ENCODE measurements at regions not wholly inside any gene's neighbourhood (a gene's known extent, or its start where the extent isn't known, plus 50 kb on each side); places are given as distances from the start of the nearest gene placed in this dataset.

DNA sequence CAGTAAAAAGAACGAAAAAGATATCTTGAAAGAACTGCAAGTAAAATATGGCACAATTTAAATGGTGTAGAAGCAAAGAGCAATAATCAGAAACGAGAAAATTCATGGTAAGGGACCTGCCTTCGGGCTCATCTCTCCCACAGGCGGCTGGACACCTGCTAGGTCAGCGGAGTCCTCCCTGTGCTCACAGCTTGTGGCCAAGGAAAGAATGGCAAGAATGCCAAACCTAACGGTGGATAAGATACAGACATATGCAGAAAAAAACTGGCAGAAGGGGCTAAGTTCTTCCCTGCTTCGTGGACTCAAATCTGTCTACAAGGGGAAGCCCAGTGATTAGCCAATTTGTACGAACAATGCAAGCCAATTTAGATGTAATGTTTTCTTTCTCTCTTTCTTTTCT is 152.1 kb upstream of the VCX start:
- TF ChIP-seq, protein P1, sequence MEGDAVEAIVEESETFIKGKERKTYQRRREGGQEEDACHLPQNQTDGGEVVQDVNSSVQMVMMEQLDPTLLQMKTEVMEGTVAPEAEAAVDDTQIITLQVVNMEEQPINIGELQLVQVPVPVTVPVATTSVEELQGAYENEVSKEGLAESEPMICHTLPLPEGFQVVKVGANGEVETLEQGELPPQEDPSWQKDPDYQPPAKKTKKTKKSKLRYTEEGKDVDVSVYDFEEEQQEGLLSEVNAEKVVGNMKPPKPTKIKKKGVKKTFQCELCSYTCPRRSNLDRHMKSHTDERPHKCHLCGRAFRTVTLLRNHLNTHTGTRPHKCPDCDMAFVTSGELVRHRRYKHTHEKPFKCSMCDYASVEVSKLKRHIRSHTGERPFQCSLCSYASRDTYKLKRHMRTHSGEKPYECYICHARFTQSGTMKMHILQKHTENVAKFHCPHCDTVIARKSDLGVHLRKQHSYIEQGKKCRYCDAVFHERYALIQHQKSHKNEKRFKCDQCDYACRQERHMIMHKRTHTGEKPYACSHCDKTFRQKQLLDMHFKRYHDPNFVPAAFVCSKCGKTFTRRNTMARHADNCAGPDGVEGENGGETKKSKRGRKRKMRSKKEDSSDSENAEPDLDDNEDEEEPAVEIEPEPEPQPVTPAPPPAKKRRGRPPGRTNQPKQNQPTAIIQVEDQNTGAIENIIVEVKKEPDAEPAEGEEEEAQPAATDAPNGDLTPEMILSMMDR (IDR thresholded peaks at IDR 0.05) = no peak
- no peak for TF ChIP-seq EZH2 (IDR thresholded peaks at IDR 0.05; ENCODE audit: borderline replicate concordance, insufficient read depth, low read depth, low read length, poor library complexity, severe bottlenecking)

All from B cell (primary cell).